Neural crest cell (in vitro differentiated cells): ENCODE measurements at regions not wholly inside any gene's neighbourhood (a gene's known extent, or its start where the extent isn't known, plus 50 kb on each side); places are given as distances from the start of the nearest gene placed in this dataset.

Source experiments
- DNase-seq: peaks from one replicate; pipeline ENCODE4 v3.0.0; 2021; ENCODE audit warnings: low read depth, mixed read lengths, low spot score
- H3K27ac Mint-ChIP-seq: one replicate; pipeline ENCODE4 v1.8.0; 2021; ENCODE audit warnings: mild to moderate bottlenecking, mixed read lengths; ENCODE audit not compliant: unreplicated experiment
- H3K27me3 Mint-ChIP-seq: 2 replicates; pipeline ENCODE4 v1.8.0; 2021; ENCODE audit warnings: low read depth, mild to moderate bottlenecking, mixed read lengths
- H3K36me3 Mint-ChIP-seq: 2 replicates; pipeline ENCODE4 v1.8.0; 2021; ENCODE audit warnings: low read depth, mild to moderate bottlenecking, mixed read lengths
- H3K4me1 Mint-ChIP-seq: 2 replicates; pipeline ENCODE4 v1.8.0; 2021; ENCODE audit warnings: mixed read lengths
- H3K4me3 Mint-ChIP-seq: one replicate; pipeline ENCODE4 v1.8.0; 2021; ENCODE audit warnings: mild to moderate bottlenecking, mixed read lengths
- H3K9me3 Mint-ChIP-seq: 2 replicates; pipeline ENCODE4 v1.8.0; 2021; ENCODE audit warnings: mixed read lengths
- CTCF ChIP-seq: fragments of 200-600 bp; sonication (generic); conservative IDR thresholded peaks from 2 replicates; pipeline ENCODE4 v1.5.0; 2021; ENCODE audit warnings: antibody characterized with exemption, mild to moderate bottlenecking

- Mint-ChIP-seq H3K36me3 (no peaks in the 10 kb centered on the region), H3K4me1 (no peaks in the 10 kb centered on the region), H3K27me3 (no peaks in the 10 kb centered on the region), H3K9me3 (no peaks in the 10 kb centered on the region), H3K4me3 (no peak overlapping the region), H3K27ac (no peak overlapping the region)
- DNase-seq: no peak
- TF ChIP-seq CTCF: no peak
Observed at GRCh38 chr7:123401295-123401694, 133.1 kb downstream of the IQUB start.

DNA sequence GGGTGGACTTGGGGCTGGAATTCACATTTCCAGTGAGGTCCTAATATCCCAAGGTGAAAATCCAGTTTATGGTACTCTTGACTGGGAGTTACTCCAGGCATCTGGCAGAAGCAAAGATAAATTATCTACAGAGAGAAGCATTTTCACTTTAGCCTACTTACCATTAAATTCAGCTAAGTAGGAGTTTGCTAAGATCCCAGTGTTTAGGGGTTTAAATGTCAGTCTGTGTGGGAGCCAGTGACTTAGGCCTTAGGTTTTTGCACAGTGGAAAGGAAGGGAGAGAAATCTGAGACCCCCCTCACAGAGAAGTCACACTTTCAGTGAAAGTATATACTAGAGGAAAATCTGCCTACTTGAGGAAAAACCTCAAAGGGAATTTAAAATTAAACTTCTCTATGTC lies 134.2 kb downstream of the IQUB start:
- no peak for DNase-seq
- Mint-ChIP-seq H3K36me3 (no peaks in the 10 kb centered on the region), H3K27ac (no peak overlapping the region), H3K4me3 (no peak overlapping the region), H3K4me1 (no peaks in the 10 kb centered on the region), H3K9me3 (no peaks in the 10 kb centered on the region), H3K27me3 (no peaks in the 10 kb centered on the region)
- no peak for TF ChIP-seq CTCF

GRCh38 chr7:123398921-123399320 lies 135.5 kb downstream of the IQUB start:
- no peak for TF ChIP-seq CTCF
- Mint-ChIP-seq H3K4me1 (no peaks in the 10 kb centered on the region), H3K27ac (no peak overlapping the region), H3K4me3 (no peak overlapping the region), H3K36me3 (no peaks in the 10 kb centered on the region), H3K9me3 (no peaks in the 10 kb centered on the region), H3K27me3 (no peaks in the 10 kb centered on the region)
- no peak for DNase-seq

DNA sequence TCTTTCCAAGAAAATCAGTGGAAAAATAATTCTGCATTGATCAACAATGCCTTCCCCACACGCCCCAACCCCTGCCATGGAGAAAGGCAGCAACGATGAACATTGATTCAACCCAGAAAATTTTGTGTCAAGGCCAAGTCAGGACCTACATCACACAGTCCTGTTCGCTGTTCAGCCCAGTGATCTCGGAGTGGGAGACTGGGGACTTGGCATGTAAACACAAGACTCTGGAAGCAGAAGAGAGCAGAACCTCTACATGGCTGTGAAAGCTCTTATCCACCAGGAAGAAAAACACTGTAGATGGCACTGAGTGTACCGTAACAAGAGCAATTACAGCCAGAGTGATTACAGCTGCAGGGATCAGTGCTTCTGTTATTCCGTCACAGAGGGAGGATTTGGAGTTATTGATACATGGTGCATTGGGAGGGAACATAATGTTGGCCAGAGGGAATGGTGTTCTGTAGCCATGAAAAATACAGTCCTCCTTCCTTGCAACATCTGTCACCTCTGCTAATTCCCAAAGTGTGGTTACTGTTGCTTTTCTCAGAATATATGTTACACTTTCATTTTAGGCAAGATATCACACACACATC lies 136.6 kb downstream of the IQUB start:
- no peaks in the 10 kb centered on the region for H3K9me3 Mint-ChIP-seq
- no peaks in the 10 kb centered on the region for H3K27me3 Mint-ChIP-seq
- TF ChIP-seq CTCF: no peak
- no peak for DNase-seq
- no peaks in the 10 kb centered on the region for H3K36me3 Mint-ChIP-seq
- H3K27ac Mint-ChIP-seq: no peak overlapping the region
- H3K4me1 Mint-ChIP-seq: no peaks in the 10 kb centered on the region
- no peak overlapping the region for H3K4me3 Mint-ChIP-seq

GRCh38 chr7:123393623-123394022 lies 140.8 kb downstream of the IQUB start:
- no peak for TF ChIP-seq CTCF
- Mint-ChIP-seq H3K27ac (no peak overlapping the region), H3K36me3 (no peaks in the 10 kb centered on the region), H3K4me1 (no peaks in the 10 kb centered on the region), H3K9me3 (no peaks in the 10 kb centered on the region), H3K27me3 (no peaks in the 10 kb centered on the region), H3K4me3 (no peak overlapping the region)
- no peak for DNase-seq

GRCh38 chr7:123372368-123372767 lies 162.0 kb downstream of the IQUB start:
- Mint-ChIP-seq H3K4me1 (no peaks in the 10 kb centered on the region), H3K27ac (no peak overlapping the region)
- no peak for TF ChIP-seq CTCF

More at GRCh38 chr7:123372368-123372767, 162.0 kb downstream of the IQUB start:
- no peaks in the 10 kb centered on the region for H3K36me3 Mint-ChIP-seq
- H3K9me3 Mint-ChIP-seq: no peaks in the 10 kb centered on the region
- no peak overlapping the region for H3K4me3 Mint-ChIP-seq
- DNase-seq: no peak
- no peaks in the 10 kb centered on the region for H3K27me3 Mint-ChIP-seq
